Tibial nerve (tissue), 4 donors: ENCODE measurements at regions not wholly inside any gene's neighbourhood (a gene's known extent, or its start where the extent isn't known, plus 50 kb on each side); places are given as distances from the start of the nearest gene placed in this dataset.
"Not testable (repeated sequence)": the region's sequence is repeated elsewhere in the genome, so short reads cannot be mapped to it uniquely, and the experiment has no call there.

Experiments used
- DNase-seq, 2 donors: peaks; one replicate each; pipeline ENCODE4 v3.0.0-alpha.2; 2019; ENCODE audit warnings: low spot score in 2 of 2
- H3K27ac ChIP-seq, 4 donors: fragments of 200-600 bp; sonication (generic) in 3 of 4; one replicate each; pipeline ENCODE4 v1.5.1; 2017 to 2019; ENCODE audit warnings: mild to moderate bottlenecking in 1 of 4
- H3K27me3 ChIP-seq, 2 donors: fragments of 200-600 bp; sonication (generic) in 1 of 2; one replicate each; pipeline versions ENCODE4 v1.5.1 to v1.6.0; 2017 to 2019
- H3K36me3 ChIP-seq, 3 donors: fragments of 200-600 bp; sonication (generic); one replicate each; pipeline ENCODE4 v1.5.1; 2018 to 2019
- H3K4me1 ChIP-seq, 4 donors: fragments of 200-600 bp; sonication (generic) in 3 of 4; one replicate each; pipeline ENCODE4 v1.5.1; 2017 to 2019
- H3K4me3 ChIP-seq, 4 donors: fragments of 200-600 bp; sonication (generic) in 3 of 4; one replicate each; pipeline ENCODE4 v1.5.1; 2017 to 2019; ENCODE audit warnings: mild to moderate bottlenecking in 1 of 4, moderate library complexity in 1 of 4
- H3K9me3 ChIP-seq, 4 donors: fragments of 200-600 bp; sonication (generic) in 3 of 4; one replicate each; pipeline ENCODE4 v1.5.1; 2017 to 2019
- EP300 ChIP-seq, 2 donors: sonication (generic); formaldehyde crosslinking; IDR thresholded peaks; one replicate each; pipeline ENCODE4 v1.6.1; 2017; ENCODE audit warnings: antibody characterized with exemption in 2 of 2, mild to moderate bottlenecking in 1 of 2
- POLR2A ChIP-seq, 2 donors: fragments of 450-650 bp; IDR thresholded peaks; one replicate each; pipeline ENCODE4 v1.6.1; 2017; ENCODE audit warnings: antibody characterized with exemption in 2 of 2, mild to moderate bottlenecking in 2 of 2, moderate library complexity in 2 of 2
- WGBS, 2 donors: methylation state at CpG; one replicate each; pipeline ENCODE4 v1.1.5; 2018; 5-methylcytosine and 5-hydroxymethylcytosine counted together
- TF ChIP-seq, protein P1 (sequence below), 5 experiments: fragments of 200-600 bp in 3 of 5; fragments of 450-650 bp in 2 of 5; sonication (generic) in 3 of 5; IDR thresholded peaks; one replicate each; pipeline ENCODE4 v1.5.1; 2016 to 2019; ENCODE audit warnings: antibody characterized with exemption in 5 of 5, mild to moderate bottlenecking in 3 of 5, moderate library complexity in 2 of 5

DNA sequence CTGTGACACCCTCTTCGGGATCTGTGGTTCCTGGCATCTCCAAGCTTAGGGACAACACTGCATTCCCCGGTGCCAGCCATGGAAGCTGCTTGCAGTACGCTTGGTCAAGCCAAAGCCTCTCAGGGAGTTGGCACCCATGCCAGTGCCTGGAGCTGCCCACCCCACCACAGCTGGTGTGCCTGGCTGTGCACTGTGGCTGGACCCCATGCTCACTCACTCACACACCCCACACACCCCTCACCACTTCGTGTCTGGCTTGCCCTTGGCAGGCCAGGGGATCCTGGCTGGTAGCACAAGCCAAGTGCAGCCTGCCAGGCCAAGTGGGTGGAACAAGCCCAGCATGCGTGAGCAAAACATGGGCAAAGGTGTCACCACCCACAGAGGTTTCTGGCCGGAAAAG is 324.5 kb upstream of the PTGER4 start:
- no peak for DNase-seq
- no peak for TF ChIP-seq EP300 (IDR thresholded peaks at IDR 0.05)
- TF ChIP-seq, protein P1, sequence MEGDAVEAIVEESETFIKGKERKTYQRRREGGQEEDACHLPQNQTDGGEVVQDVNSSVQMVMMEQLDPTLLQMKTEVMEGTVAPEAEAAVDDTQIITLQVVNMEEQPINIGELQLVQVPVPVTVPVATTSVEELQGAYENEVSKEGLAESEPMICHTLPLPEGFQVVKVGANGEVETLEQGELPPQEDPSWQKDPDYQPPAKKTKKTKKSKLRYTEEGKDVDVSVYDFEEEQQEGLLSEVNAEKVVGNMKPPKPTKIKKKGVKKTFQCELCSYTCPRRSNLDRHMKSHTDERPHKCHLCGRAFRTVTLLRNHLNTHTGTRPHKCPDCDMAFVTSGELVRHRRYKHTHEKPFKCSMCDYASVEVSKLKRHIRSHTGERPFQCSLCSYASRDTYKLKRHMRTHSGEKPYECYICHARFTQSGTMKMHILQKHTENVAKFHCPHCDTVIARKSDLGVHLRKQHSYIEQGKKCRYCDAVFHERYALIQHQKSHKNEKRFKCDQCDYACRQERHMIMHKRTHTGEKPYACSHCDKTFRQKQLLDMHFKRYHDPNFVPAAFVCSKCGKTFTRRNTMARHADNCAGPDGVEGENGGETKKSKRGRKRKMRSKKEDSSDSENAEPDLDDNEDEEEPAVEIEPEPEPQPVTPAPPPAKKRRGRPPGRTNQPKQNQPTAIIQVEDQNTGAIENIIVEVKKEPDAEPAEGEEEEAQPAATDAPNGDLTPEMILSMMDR (IDR thresholded peaks at IDR 0.05), result no peak
- TF ChIP-seq POLR2A (IDR thresholded peaks at IDR 0.05), result no peak
- Histone ChIP-seq H3K4me3 (no peak overlapping the region), H3K36me3 (no peaks in the 10 kb centered on the region), H3K4me1 (peaks cover 0 to 6% (median 0%) of the 10 kb centered on the region in 4 donors), H3K9me3 (peaks cover 0 to under 1% (median 0%) of the 10 kb centered on the region in 4 donors), H3K27ac (no peak overlapping the region), H3K27me3 (no peaks in the 10 kb centered on the region)
- WGBS, 2 donors, result 73 to 91% methylated on average over 6 of the region's 6 CpGs

- H3K27me3 ChIP-seq, result no peaks in the 10 kb centered on the region
- DNase-seq, result no peak
- TF ChIP-seq EP300 (IDR thresholded peaks at IDR 0.05) (no peak), POLR2A (IDR thresholded peaks at IDR 0.05) (no peak)
- TF ChIP-seq, protein P1 (IDR thresholded peaks at IDR 0.05), result no peak
- peaks cover 0 to 6% (median 0%) of the 10 kb centered on the region in 4 donors for H3K4me1 ChIP-seq
- H3K4me3 ChIP-seq, result no peak overlapping the region
- H3K27ac ChIP-seq, result no peak overlapping the region
- H3K36me3 ChIP-seq, result no peaks in the 10 kb centered on the region
- WGBS, 2 donors, result 91 to 92% methylated on average over 5 of the region's 5 CpGs
- H3K9me3 ChIP-seq, result peaks cover 0 to 10% (median 4%) of the 10 kb centered on the region in 4 donors
Observed at GRCh38 chr5:40354171-40354570, 325.5 kb upstream of the PTGER4 start.

DNA sequence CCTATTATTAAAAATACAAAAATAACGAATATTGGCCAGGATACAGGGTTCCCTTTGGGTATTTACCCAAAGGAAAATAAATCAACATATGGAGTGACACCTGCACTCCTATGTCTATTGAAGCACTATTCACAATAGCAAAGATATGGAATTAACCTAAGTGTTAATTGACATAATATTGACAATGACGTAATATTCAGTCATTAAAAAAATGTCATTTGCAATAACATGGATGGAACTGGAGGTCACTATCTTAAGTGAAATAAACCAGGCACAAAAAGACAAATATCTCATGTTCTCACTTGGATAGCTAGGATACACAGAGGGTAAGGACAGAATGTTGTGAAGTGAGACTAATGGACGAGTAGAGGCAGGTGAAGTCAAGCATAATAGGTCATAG is 326.3 kb upstream of the PTGER4 start:
- no peak overlapping the region for H3K4me3 ChIP-seq
- H3K36me3 ChIP-seq, result no peaks in the 10 kb centered on the region
- 80 to 83% methylated on average over 3 of the region's 3 CpGs for WGBS, 2 donors
- H3K4me1 ChIP-seq, result peaks cover 0 to 6% (median 0%) of the 10 kb centered on the region in 4 donors
- no peaks in the 10 kb centered on the region for H3K27me3 ChIP-seq
- no peak for DNase-seq
- peaks cover 0 to 10% (median 4%) of the 10 kb centered on the region in 4 donors for H3K9me3 ChIP-seq
- no peak for TF ChIP-seq EP300 (IDR thresholded peaks at IDR 0.05)
- TF ChIP-seq, protein P1 (IDR thresholded peaks at IDR 0.05), result no peak
- TF ChIP-seq POLR2A (IDR thresholded peaks at IDR 0.05), result no peak
- H3K27ac ChIP-seq, result no peak overlapping the region

DNA sequence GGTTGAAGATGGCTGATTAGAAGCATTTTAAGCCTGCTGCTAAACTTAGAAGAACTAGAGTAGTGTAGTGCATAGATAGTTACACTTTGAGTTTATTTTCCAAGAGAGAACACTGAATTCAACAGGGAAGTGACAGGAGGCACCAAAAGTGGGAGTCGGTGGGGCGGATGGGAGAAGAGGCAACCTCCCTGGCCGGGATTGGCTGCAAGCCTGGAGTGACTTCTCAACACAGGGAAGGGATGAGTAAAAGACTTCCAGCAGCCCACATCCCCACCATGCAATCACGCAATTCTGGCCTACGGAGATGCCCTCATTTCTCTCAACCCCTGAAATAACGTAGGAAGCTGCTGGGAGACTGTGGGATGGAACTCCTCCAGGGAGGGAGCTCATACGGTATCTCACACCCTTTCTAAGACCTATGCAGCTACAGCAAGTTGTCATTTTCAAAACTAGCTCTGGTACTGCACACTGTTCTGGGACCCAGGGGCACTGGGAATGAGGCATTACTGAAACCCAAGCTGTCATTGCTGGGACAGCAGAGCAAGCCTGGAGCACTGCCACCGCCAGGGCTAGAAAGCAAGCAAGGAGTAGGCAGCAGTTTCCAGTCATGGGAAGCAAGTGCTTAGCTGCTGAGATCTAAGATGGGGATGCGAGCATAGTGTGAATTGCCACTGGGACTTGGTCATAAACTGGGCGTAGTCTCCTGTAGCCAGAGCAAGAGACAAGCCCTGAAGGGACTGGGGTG is 331.6 kb upstream of the PTGER4 start:
- H3K4me1 ChIP-seq, result no peaks in the 10 kb centered on the region
- no peak for DNase-seq
- no peaks in the 10 kb centered on the region for H3K27me3 ChIP-seq
- no peak overlapping the region for H3K27ac ChIP-seq
- H3K9me3 ChIP-seq, result peaks cover 0 to 10% (median 4%) of the 10 kb centered on the region in 4 donors
- TF ChIP-seq, protein P1 (IDR thresholded peaks at IDR 0.05), result no peak
- no peak for TF ChIP-seq POLR2A (IDR thresholded peaks at IDR 0.05)
- no peak for TF ChIP-seq EP300 (IDR thresholded peaks at IDR 0.05)
- no peaks in the 10 kb centered on the region for H3K36me3 ChIP-seq
- WGBS, 2 donors, result 84 to 86% methylated on average over 10 of the region's 10 CpGs
- no peak overlapping the region for H3K4me3 ChIP-seq

GRCh38 chr5:40346901-40347300 is 332.8 kb upstream of the PTGER4 start:
- H3K4me3 ChIP-seq, result no peak overlapping the region
- no peak overlapping the region for H3K27ac ChIP-seq
- TF ChIP-seq EP300 (IDR thresholded peaks at IDR 0.05) (no peak), POLR2A (IDR thresholded peaks at IDR 0.05) (no peak)
- TF ChIP-seq, protein P1 (IDR thresholded peaks at IDR 0.05), result no peak
- H3K27me3 ChIP-seq, result no peaks in the 10 kb centered on the region
- DNase-seq, result no peak
- H3K9me3 ChIP-seq, result peaks cover 0 to 10% (median 4%) of the 10 kb centered on the region in 4 donors
- H3K36me3 ChIP-seq, result no peaks in the 10 kb centered on the region
- WGBS, 2 donors, result 58 to 66% methylated on average over 1 of the region's 1 CpG
- H3K4me1 ChIP-seq, result no peaks in the 10 kb centered on the region

DNA sequence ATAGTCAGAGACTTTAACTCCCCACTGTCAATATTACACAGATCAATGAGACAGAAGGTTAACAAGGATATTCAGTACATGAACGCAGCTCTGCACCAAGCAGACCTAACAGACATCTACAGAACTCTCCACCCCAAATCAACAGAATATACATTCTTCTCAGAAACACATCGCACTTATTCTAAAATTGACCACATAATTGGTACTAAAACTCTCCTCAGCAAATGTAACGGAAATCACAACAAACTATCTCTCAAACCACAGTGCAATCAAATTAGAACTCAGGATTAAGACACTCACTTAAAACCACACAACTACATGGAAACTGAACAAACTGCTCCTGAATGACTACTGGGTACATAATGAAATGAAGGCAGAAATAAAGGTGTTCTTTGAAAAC is 341.3 kb upstream of the PTGER4 start:
- H3K27ac ChIP-seq, H3K4me1 ChIP-seq, H3K9me3 ChIP-seq, DNase-seq, H3K27me3 ChIP-seq, H3K4me3 ChIP-seq, H3K36me3 ChIP-seq: not testable (repeated sequence)
- WGBS, 2 donors, result 90 to 94% methylated on average over 3 of the region's 3 CpGs
